NCI-H2029 (cell line): ENCODE measurements at regions not wholly inside any gene's neighbourhood (a gene's known extent, or its start where the extent isn't known, plus 50 kb on each side); places are given as distances from the start of the nearest gene placed in this dataset.
"Not testable (repeated sequence)": the region's sequence is repeated elsewhere in the genome, so short reads cannot be mapped to it uniquely, and the experiment has no call there.

Source experiments
- DNase-seq: peaks from one replicate; lab custom pipeline; 2025; lab: John Stamatoyannopoulos, UW

- no peak for DNase-seq
These were observed 426.0 kb upstream of the NR3C2 start for GRCh38 chr4:148868191-148868590.

- no peak for DNase-seq
These were observed 424.5 kb upstream of the NR3C2 start for GRCh38 chr4:148866666-148867065.

- no peak for DNase-seq
These were observed 415.8 kb upstream of the NR3C2 start for GRCh38 chr4:148857973-148858534.

- no peak for DNase-seq
These were observed 415.2 kb upstream of the NR3C2 start for GRCh38 chr4:148857239-148857972.

GRCh38 chr4:148854203-148854602 is 412.0 kb upstream of the NR3C2 start:
- DNase-seq: no peak

- DNase-seq: no peak
These were observed 410.0 kb upstream of the NR3C2 start for GRCh38 chr4:148852092-148852699.

- DNase-seq: no peak
These were observed 408.2 kb upstream of the NR3C2 start for GRCh38 chr4:148850257-148850995.

GRCh38 chr4:148849581-148849980 is 407.4 kb upstream of the NR3C2 start:
- DNase-seq: no peak

- DNase-seq: no peak
These were observed 405.5 kb upstream of the NR3C2 start for GRCh38 chr4:148847544-148848255.

GRCh38 chr4:148845609-148846008 is 403.4 kb upstream of the NR3C2 start:
- DNase-seq: no peak

GRCh38 chr4:148843625-148844024 is 401.4 kb upstream of the NR3C2 start:
- no peak for DNase-seq

- no peak for DNase-seq
These were observed 400.6 kb upstream of the NR3C2 start for GRCh38 chr4:148842843-148843242.

- not testable (repeated sequence) for DNase-seq
These were observed 395.4 kb upstream of the NR3C2 start for GRCh38 chr4:148837571-148837970.

- no peak for DNase-seq
These were observed 392.8 kb upstream of the NR3C2 start for GRCh38 chr4:148834804-148835631.

- DNase-seq: no peak
These were observed 389.7 kb upstream of the NR3C2 start for GRCh38 chr4:148831945-148832344.

GRCh38 chr4:148828291-148828690 is 386.1 kb upstream of the NR3C2 start:
- no peak for DNase-seq

- DNase-seq: no peak
These were observed 385.6 kb upstream of the NR3C2 start for GRCh38 chr4:148827781-148828180.

GRCh38 chr4:148823419-148823769 is 381.2 kb upstream of the NR3C2 start:
- DNase-seq: no peak

GRCh38 chr4:148822572-148823418 is 380.6 kb upstream of the NR3C2 start:
- DNase-seq: no peak

GRCh38 chr4:148814030-148814429 is 371.8 kb upstream of the NR3C2 start:
- DNase-seq: no peak
